ENCODE measurements at regions not wholly inside any gene's neighbourhood (a gene's known extent, or its start where the extent isn't known, plus 50 kb on each side); places are given as distances from the start of the nearest gene placed in this dataset.

GRCh38 chr1:30037251-30038118, 685.9 kb downstream of the MATN1 start:
- TF ChIP-seq, protein P1, sequence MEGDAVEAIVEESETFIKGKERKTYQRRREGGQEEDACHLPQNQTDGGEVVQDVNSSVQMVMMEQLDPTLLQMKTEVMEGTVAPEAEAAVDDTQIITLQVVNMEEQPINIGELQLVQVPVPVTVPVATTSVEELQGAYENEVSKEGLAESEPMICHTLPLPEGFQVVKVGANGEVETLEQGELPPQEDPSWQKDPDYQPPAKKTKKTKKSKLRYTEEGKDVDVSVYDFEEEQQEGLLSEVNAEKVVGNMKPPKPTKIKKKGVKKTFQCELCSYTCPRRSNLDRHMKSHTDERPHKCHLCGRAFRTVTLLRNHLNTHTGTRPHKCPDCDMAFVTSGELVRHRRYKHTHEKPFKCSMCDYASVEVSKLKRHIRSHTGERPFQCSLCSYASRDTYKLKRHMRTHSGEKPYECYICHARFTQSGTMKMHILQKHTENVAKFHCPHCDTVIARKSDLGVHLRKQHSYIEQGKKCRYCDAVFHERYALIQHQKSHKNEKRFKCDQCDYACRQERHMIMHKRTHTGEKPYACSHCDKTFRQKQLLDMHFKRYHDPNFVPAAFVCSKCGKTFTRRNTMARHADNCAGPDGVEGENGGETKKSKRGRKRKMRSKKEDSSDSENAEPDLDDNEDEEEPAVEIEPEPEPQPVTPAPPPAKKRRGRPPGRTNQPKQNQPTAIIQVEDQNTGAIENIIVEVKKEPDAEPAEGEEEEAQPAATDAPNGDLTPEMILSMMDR (IDR thresholded peaks at IDR 0.05): no peak
- no peak for TF ChIP-seq POLR2A (IDR thresholded peaks at IDR 0.05)

All from ovary (tissue), 3 donors.